Immature natural killer cell (primary cell): ENCODE measurements at regions not wholly inside any gene's neighbourhood (a gene's known extent, or its start where the extent isn't known, plus 50 kb on each side); places are given as distances from the start of the nearest gene placed in this dataset.
"Not testable (repeated sequence)": the region's sequence is repeated elsewhere in the genome, so short reads cannot be mapped to it uniquely, and the experiment has no call there.

Experiments
- DNase-seq, 3 donors: peaks; one replicate each; pipeline ENCODE4 v3.0.0; 2022; ENCODE audit warnings: mixed read lengths in 1 of 3
- H3K27ac Mint-ChIP-seq, 6 donors: one replicate each; pipeline ENCODE4 v1.8.0; 2020; ENCODE audit warnings: mixed read lengths in 6 of 6, mild to moderate bottlenecking in 5 of 6, inconsistent platforms in 4 of 6, moderate library complexity in 3 of 6
- H3K27me3 Mint-ChIP-seq, 3 donors: one replicate each; pipeline ENCODE4 v1.8.0; 2020 to 2021; ENCODE audit warnings: low read depth in 3 of 3, mild to moderate bottlenecking in 3 of 3, mixed read lengths in 3 of 3, moderate library complexity in 3 of 3, inconsistent platforms in 1 of 3
- H3K36me3 Mint-ChIP-seq, 3 donors: one replicate each; pipeline ENCODE4 v1.8.0; 2020; ENCODE audit warnings: mixed read lengths in 3 of 3, inconsistent platforms in 2 of 3, mild to moderate bottlenecking in 2 of 3
- H3K4me1 Mint-ChIP-seq, 2 donors: one replicate each; pipeline ENCODE4 v1.8.0; 2020; ENCODE audit warnings: inconsistent platforms in 2 of 2, mild to moderate bottlenecking in 2 of 2, mixed read lengths in 2 of 2, moderate library complexity in 1 of 2
- H3K4me3 Mint-ChIP-seq, 5 donors: one replicate each; pipeline ENCODE4 v1.8.0; 2020; ENCODE audit warnings: mild to moderate bottlenecking in 5 of 5, mixed read lengths in 5 of 5, inconsistent platforms in 3 of 5, moderate library complexity in 3 of 5
- H3K9me3 Mint-ChIP-seq, 6 donors: one replicate each; pipeline ENCODE4 v1.8.0; 2020; ENCODE audit warnings: mild to moderate bottlenecking in 6 of 6, mixed read lengths in 6 of 6, inconsistent platforms in 4 of 6, moderate library complexity in 3 of 6

- no peaks in the 10 kb centered on the region for H3K36me3 Mint-ChIP-seq
- H3K27ac Mint-ChIP-seq = no peak overlapping the region
- H3K9me3 Mint-ChIP-seq = no peaks in the 10 kb centered on the region
- no peak for DNase-seq
- H3K4me1 Mint-ChIP-seq = no peaks in the 10 kb centered on the region
- H3K4me3 Mint-ChIP-seq = no peak overlapping the region
- H3K27me3 Mint-ChIP-seq = peaks cover 0 to 4% (median 0%) of the 10 kb centered on the region in 3 donors
Measured at GRCh38 chr10:33935350-33935749, 600.9 kb upstream of the NRP1 start.

DNA sequence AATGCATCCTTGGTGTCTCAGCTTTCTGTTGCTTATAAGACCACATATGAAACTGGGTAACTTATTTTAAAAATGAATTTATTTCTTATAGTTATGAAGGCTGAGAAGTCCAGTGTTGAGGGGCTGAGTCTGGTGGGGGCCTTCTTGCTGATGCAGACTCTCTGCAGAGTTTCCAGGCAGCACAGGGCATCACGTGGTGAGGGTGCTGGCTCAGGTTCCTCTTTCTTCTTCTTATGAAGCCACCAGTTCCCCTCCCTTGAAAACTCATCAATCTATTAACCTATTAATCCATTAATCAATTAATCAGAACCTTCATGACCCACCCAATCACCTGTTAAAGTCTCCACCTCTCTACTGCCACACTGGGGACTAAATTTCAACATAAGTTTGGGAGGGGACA lies 595.6 kb upstream of the NRP1 start:
- H3K9me3 Mint-ChIP-seq = no peaks in the 10 kb centered on the region
- H3K4me1 Mint-ChIP-seq = no peaks in the 10 kb centered on the region
- no peak overlapping the region for H3K4me3 Mint-ChIP-seq
- no peaks in the 10 kb centered on the region for H3K36me3 Mint-ChIP-seq
- no peak overlapping the region for H3K27ac Mint-ChIP-seq
- DNase-seq = no peak
- peaks cover 0 to 4% (median 0%) of the 10 kb centered on the region in 3 donors for H3K27me3 Mint-ChIP-seq

DNA sequence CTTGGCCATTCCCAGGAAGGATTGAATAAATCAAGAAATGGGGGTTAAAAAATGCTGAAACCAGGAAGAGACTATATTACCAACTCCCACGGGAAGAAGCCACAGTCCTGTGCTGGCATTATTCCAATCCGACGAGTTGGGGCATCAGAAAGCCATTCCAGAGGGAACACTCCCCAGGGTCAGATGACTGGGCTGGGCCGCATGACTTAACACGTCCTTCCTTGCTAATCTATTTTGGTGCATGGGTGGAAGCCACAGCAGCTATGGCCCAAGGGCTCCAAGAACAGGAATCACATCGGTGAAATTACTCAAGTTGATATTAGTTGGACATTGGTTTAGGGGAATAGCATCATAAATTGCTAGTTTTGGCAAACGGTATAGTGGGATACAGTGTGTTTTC lies 592.9 kb upstream of the NRP1 start:
- H3K4me3 Mint-ChIP-seq = no peak overlapping the region
- H3K36me3 Mint-ChIP-seq = no peaks in the 10 kb centered on the region
- H3K9me3 Mint-ChIP-seq = no peaks in the 10 kb centered on the region
- no peak overlapping the region for H3K27ac Mint-ChIP-seq
- no peak for DNase-seq
- H3K27me3 Mint-ChIP-seq = peaks cover 0 to 4% (median 0%) of the 10 kb centered on the region in 3 donors
- no peaks in the 10 kb centered on the region for H3K4me1 Mint-ChIP-seq

DNA sequence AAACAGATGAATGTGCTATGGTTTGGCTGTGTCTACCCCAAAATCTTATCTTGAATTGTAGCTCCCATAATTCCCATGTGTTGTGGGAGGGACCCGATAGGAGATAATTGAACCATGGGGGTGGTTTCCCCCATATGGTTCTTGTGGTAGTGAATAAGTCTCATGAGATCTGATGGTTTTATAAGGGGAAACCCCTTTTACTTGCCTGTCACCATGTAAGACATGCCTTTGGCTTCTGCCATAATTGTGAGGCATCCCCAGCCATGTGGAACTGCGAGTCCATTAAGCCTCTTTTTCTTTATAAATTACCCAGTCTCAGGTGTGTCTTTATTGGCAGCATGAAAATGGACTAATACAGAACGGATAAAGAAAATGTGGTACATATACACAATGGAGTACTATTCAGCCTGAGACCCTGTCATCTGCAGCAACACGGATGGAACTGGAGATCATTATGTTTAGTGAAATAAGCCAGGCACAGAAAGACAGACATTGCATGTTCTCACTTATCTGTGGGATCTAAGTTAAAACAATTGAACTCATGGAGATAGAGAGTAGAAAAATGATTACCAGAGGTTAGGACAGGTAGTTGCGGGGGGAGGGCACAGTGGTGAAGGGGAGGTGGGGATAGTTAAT lies 587.6 kb upstream of the NRP1 start:
- no peak overlapping the region for H3K4me3 Mint-ChIP-seq
- H3K9me3 Mint-ChIP-seq = no peaks in the 10 kb centered on the region
- no peak overlapping the region for H3K27ac Mint-ChIP-seq
- no peaks in the 10 kb centered on the region for H3K4me1 Mint-ChIP-seq
- peaks cover 0 to 11% (median 0%) of the 10 kb centered on the region in 3 donors for H3K27me3 Mint-ChIP-seq
- DNase-seq = no peak
- peaks cover 0 to 5% (median 0%) of the 10 kb centered on the region in 3 donors for H3K36me3 Mint-ChIP-seq

- Mint-ChIP-seq H3K4me3 (no peak overlapping the region), H3K36me3 (peaks cover 0 to 5% (median 0%) of the 10 kb centered on the region in 3 donors), H3K4me1 (no peaks in the 10 kb centered on the region), H3K27me3 (peaks cover 0 to 12% (median 3%) of the 10 kb centered on the region in 3 donors), H3K27ac (no peak overlapping the region), H3K9me3 (no peaks in the 10 kb centered on the region)
- DNase-seq = no peak
Measured at GRCh38 chr10:33920351-33920750, 585.9 kb upstream of the NRP1 start.

DNA sequence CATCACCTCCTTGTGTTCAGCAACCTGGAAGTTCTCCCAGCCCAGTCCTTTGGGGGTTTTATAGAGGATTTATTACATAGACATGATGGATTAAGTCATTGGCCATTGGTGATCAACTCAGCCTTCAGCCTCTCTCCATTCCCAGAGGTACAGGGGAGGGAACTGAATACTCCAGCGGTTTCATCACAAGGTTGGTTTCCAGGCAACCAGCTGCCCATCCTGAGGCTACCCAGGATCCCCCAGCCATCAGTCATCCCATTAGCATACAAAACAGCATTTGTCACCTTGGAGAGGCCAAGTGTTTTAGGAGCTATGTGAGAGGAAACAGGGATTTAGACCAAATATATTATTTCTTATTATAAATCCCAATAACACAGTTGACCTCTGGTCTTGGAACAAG lies 584.8 kb upstream of the NRP1 start:
- DNase-seq = no peak
- H3K27ac Mint-ChIP-seq = no peak overlapping the region
- H3K36me3 Mint-ChIP-seq = peaks cover 0 to 5% (median 0%) of the 10 kb centered on the region in 3 donors
- H3K9me3 Mint-ChIP-seq = no peaks in the 10 kb centered on the region
- H3K27me3 Mint-ChIP-seq = peaks cover 3 to 12% (median 6%) of the 10 kb centered on the region in 3 donors
- H3K4me1 Mint-ChIP-seq = no peaks in the 10 kb centered on the region
- H3K4me3 Mint-ChIP-seq = no peak overlapping the region

DNA sequence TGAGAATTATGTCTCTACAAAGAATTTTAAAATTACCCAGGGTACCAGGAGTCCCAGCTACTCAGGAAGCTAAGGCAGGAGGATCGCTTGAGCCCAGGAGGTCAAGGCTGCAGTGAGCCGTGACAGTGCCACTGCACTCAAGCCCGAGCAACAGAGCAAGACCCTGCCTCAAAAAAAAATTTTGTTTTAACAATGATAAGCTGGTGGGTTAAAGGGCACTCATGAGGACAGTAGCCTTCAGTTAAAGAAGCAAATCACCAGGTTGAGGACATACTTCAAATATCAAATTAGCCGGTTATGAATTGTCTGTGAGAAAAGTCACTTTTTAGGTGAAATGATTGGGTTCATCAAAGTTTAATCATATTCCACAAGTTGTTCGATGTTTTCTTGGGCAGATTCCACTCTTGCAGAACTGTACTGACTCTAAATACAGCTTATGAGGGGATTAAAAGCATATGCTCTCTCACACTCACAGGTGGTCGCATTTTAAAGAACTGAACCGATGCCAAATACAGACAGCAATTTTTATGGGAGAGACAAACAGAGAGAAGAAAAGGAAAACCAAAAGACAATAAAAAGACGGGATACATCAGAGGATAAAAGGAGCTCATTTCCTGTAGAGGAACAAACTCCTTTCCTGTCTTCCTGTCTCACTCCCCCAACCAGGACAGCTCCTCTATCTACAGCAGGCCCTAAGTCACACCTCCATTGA lies 582.8 kb upstream of the NRP1 start:
- Mint-ChIP-seq H3K27ac (no peak overlapping the region), H3K27me3 (peaks cover 8 to 13% (median 11%) of the 10 kb centered on the region in 3 donors), H3K36me3 (peaks cover 0 to 10% (median 0%) of the 10 kb centered on the region in 3 donors), H3K4me1 (no peaks in the 10 kb centered on the region), H3K9me3 (no peaks in the 10 kb centered on the region), H3K4me3 (no peak overlapping the region)
- no peak for DNase-seq

DNA sequence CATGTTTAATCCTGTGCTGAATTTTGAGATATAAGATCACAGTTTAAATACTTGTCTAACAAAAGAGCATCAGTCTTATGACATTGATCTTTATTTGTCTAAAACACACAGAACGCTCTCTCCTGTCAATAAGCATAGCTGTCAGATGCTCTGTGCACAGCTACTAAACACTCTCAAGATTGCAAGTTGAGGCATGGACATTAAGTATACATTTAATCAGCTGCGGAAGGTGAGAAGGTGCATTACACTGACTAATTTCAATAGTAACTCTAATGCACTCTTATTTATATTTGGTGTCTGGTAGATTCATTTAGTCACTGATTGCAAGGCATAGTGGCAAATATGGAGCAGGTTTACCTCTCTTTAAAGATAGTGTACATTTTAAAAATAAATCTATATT lies 580.3 kb upstream of the NRP1 start:
- no peak for DNase-seq
- Mint-ChIP-seq H3K9me3 (peaks cover 0 to 2% (median 0%) of the 10 kb centered on the region in 6 donors), H3K27me3 (peaks cover 8 to 17% (median 16%) of the 10 kb centered on the region in 3 donors), H3K36me3 (peaks cover 0 to 10% (median 0%) of the 10 kb centered on the region in 3 donors), H3K4me3 (no peak overlapping the region), H3K27ac (no peak overlapping the region), H3K4me1 (no peaks in the 10 kb centered on the region)

- no peak overlapping the region for H3K27ac Mint-ChIP-seq
- H3K9me3 Mint-ChIP-seq = peaks cover 0 to 2% (median 0%) of the 10 kb centered on the region in 6 donors
- no peak for DNase-seq
- peaks cover 8 to 17% (median 16%) of the 10 kb centered on the region in 3 donors for H3K27me3 Mint-ChIP-seq
- no peak overlapping the region for H3K4me3 Mint-ChIP-seq
- no peaks in the 10 kb centered on the region for H3K4me1 Mint-ChIP-seq
- peaks cover 0 to 5% (median 0%) of the 10 kb centered on the region in 3 donors for H3K36me3 Mint-ChIP-seq
Measured at GRCh38 chr10:33913194-33913593, 578.7 kb upstream of the NRP1 start.

DNA sequence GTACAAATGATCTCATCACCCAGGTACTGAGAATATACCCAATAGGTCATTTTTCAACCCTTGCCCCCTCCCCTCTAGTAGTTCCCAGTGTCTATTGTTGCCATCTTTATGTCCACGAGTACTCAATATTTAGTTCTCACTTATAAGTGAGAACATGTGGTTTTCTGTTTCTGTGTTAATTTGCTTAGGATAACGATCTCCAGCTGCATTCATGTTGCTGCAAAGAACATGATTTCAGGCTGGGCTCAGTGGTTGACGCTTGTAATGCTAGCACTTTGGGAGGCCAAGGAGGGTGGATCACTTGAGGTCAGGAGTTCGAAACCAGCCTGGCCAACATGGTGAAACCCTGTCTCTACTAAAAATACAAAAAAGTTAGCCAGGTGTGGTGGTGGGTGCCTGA lies 575.0 kb upstream of the NRP1 start:
- not testable (repeated sequence) for H3K9me3 Mint-ChIP-seq, H3K4me3 Mint-ChIP-seq, H3K4me1 Mint-ChIP-seq, H3K36me3 Mint-ChIP-seq, DNase-seq, H3K27ac Mint-ChIP-seq
- H3K27me3 Mint-ChIP-seq = peaks cover 6 to 13% (median 12%) of the 10 kb centered on the region in 3 donors

DNA sequence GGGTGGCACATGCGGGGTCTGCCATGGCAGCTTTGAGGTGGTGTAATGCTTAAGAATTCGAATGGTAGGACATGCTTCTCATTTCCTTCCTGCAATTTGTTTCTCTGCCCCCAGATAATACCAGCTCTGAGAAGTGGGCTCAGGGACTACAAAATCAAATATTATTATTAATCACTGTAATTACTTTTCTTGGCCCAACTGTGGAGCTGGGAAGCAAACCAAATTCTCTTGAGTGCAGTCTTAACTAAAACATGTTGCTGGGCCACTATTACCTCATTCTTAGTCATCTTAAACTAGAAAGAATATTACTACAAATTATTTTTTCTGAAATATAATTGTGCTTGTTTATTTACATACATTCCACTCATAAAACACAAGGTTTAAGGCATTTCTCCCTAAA lies 566.7 kb upstream of the NRP1 start:
- DNase-seq = no peak
- no peaks in the 10 kb centered on the region for H3K36me3 Mint-ChIP-seq
- peaks cover 4 to 11% (median 7%) of the 10 kb centered on the region in 3 donors for H3K27me3 Mint-ChIP-seq
- H3K27ac Mint-ChIP-seq = no peak overlapping the region
- peaks cover 0 to 3% (median 0%) of the 10 kb centered on the region in 6 donors for H3K9me3 Mint-ChIP-seq
- no peak overlapping the region for H3K4me3 Mint-ChIP-seq
- H3K4me1 Mint-ChIP-seq = no peaks in the 10 kb centered on the region

GRCh38 chr10:33900596-33900995 lies 566.1 kb upstream of the NRP1 start:
- Mint-ChIP-seq H3K9me3 (peaks cover 0 to 3% (median 0%) of the 10 kb centered on the region in 6 donors), H3K4me3 (no peak overlapping the region), H3K27me3 (peaks cover 7 to 13% (median 8%) of the 10 kb centered on the region in 3 donors), H3K4me1 (no peaks in the 10 kb centered on the region), H3K36me3 (no peaks in the 10 kb centered on the region), H3K27ac (no peak overlapping the region)
- DNase-seq = no peak

GRCh38 chr10:33899578-33900531 lies 565.4 kb upstream of the NRP1 start:
- DNase-seq = no peak
- Mint-ChIP-seq H3K36me3 (no peaks in the 10 kb centered on the region), H3K27ac (no peak overlapping the region), H3K9me3 (peaks cover 0 to 3% (median 0%) of the 10 kb centered on the region in 6 donors), H3K4me3 (no peak overlapping the region), H3K27me3 (peaks cover 7 to 14% (median 11%) of the 10 kb centered on the region in 3 donors), H3K4me1 (no peaks in the 10 kb centered on the region)
